ENCODE measurements at regions not wholly inside any gene's neighbourhood (a gene's known extent, or its start where the extent isn't known, plus 50 kb on each side); places are given as distances from the start of the nearest gene placed in this dataset.
"Not testable (repeated sequence)": the region's sequence is repeated elsewhere in the genome, so short reads cannot be mapped to it uniquely, and the experiment has no call there.

- H3K4me1 ChIP-seq (replicated peaks); H3K27me3 ChIP-seq (replicated peaks); H3K9me3 ChIP-seq (replicated peaks); H3K36me3 ChIP-seq; DNase-seq (ENCODE audit: low read depth in 1 of 2, low spot score in 2 of 2); H3K4me3 ChIP-seq; H3K27ac ChIP-seq: not testable (repeated sequence)
These were observed 526.1 kb downstream of the NEBL start for GRCh38 chr10:20370977-20371533.

GRCh38 chr10:20369863-20370736 lies 527.0 kb downstream of the NEBL start:
- no peak for DNase-seq (ENCODE audit: low read depth in 1 of 2, low spot score in 2 of 2)
- H3K4me1 ChIP-seq (replicated peaks) = no peaks in the 10 kb centered on the region
- no peak overlapping the region for H3K27ac ChIP-seq
- no peaks in the 10 kb centered on the region for H3K36me3 ChIP-seq
- no peaks in the 10 kb centered on the region for H3K9me3 ChIP-seq (replicated peaks)
- H3K27me3 ChIP-seq (replicated peaks) = no peaks in the 10 kb centered on the region
- no peak overlapping the region for H3K4me3 ChIP-seq

- Histone ChIP-seq H3K9me3 (replicated peaks) (no peaks in the 10 kb centered on the region), H3K4me3 (no peak overlapping the region), H3K27ac (no peak overlapping the region), H3K27me3 (replicated peaks) (no peaks in the 10 kb centered on the region), H3K36me3 (no peaks in the 10 kb centered on the region), H3K4me1 (replicated peaks) (no peaks in the 10 kb centered on the region)
- no peak for DNase-seq (ENCODE audit: low read depth in 1 of 2, low spot score in 2 of 2)
These were observed 533.4 kb downstream of the NEBL start for GRCh38 chr10:20363684-20364083.

GRCh38 chr10:20355915-20356314 lies 539.7 kb downstream of the PLXDC2 start:
- Histone ChIP-seq H3K27ac (no peak overlapping the region), H3K9me3 (replicated peaks) (peaks cover 2% of the 10 kb centered on the region; the same call in 1 of the 2 replicates), H3K27me3 (replicated peaks) (no peaks in the 10 kb centered on the region), H3K36me3 (no peaks in the 10 kb centered on the region), H3K4me1 (replicated peaks) (no peaks in the 10 kb centered on the region), H3K4me3 (no peak overlapping the region)
- no peak for DNase-seq (ENCODE audit: low read depth in 1 of 2, low spot score in 2 of 2)

GRCh38 chr10:20355011-20355410 lies 538.8 kb downstream of the PLXDC2 start:
- H3K27ac ChIP-seq = no peak overlapping the region
- DNase-seq (ENCODE audit: low read depth in 1 of 2, low spot score in 2 of 2) = no peak
- no peaks in the 10 kb centered on the region for H3K27me3 ChIP-seq (replicated peaks)
- no peak overlapping the region for H3K4me3 ChIP-seq
- no peaks in the 10 kb centered on the region for H3K36me3 ChIP-seq
- peaks cover 5% of the 10 kb centered on the region; the same call in 1 of the 2 replicates for H3K9me3 ChIP-seq (replicated peaks)
- no peaks in the 10 kb centered on the region for H3K4me1 ChIP-seq (replicated peaks)

GRCh38 chr10:20354166-20354565 lies 537.9 kb downstream of the PLXDC2 start:
- DNase-seq (ENCODE audit: low read depth in 1 of 2, low spot score in 2 of 2) = no peak
- no peaks in the 10 kb centered on the region for H3K36me3 ChIP-seq
- H3K4me3 ChIP-seq = no peak overlapping the region
- H3K9me3 ChIP-seq (replicated peaks) = peaks cover 5% of the 10 kb centered on the region; the same call in 1 of the 2 replicates
- no peaks in the 10 kb centered on the region for H3K4me1 ChIP-seq (replicated peaks)
- no peaks in the 10 kb centered on the region for H3K27me3 ChIP-seq (replicated peaks)
- no peak overlapping the region for H3K27ac ChIP-seq

GRCh38 chr10:20350509-20350908 lies 534.3 kb downstream of the PLXDC2 start:
- H3K27ac ChIP-seq = no peak overlapping the region
- H3K4me1 ChIP-seq (replicated peaks) = no peaks in the 10 kb centered on the region
- no peak for DNase-seq (ENCODE audit: low read depth in 1 of 2, low spot score in 2 of 2)
- H3K36me3 ChIP-seq = no peaks in the 10 kb centered on the region
- H3K9me3 ChIP-seq (replicated peaks) = peaks cover 3% of the 10 kb centered on the region
- no peak overlapping the region for H3K4me3 ChIP-seq
- no peaks in the 10 kb centered on the region for H3K27me3 ChIP-seq (replicated peaks)

GRCh38 chr10:20343036-20343435 lies 526.8 kb downstream of the PLXDC2 start:
- Histone ChIP-seq H3K9me3 (replicated peaks) (peaks cover 3% of the 10 kb centered on the region; the same call in 1 of the 2 replicates), H3K36me3 (no peaks in the 10 kb centered on the region), H3K27ac (no peak overlapping the region), H3K27me3 (replicated peaks) (no peaks in the 10 kb centered on the region), H3K4me1 (replicated peaks) (no peaks in the 10 kb centered on the region), H3K4me3 (no peak overlapping the region)
- no peak for DNase-seq (ENCODE audit: low read depth in 1 of 2, low spot score in 2 of 2)

Measured in SJSA1 (cell line).